HG02571 (cell line): ENCODE measurements at regions not wholly inside any gene's neighbourhood (a gene's known extent, or its start where the extent isn't known, plus 50 kb on each side); places are given as distances from the start of the nearest gene placed in this dataset.

Source experiments
- ATAC-seq: cut with Tn5 transposase; IDR thresholded peaks from one replicate; pipeline ENCODE4 v1.9.1; 2021; ENCODE audit warnings: mild to moderate bottlenecking, moderate library complexity; ENCODE audit not compliant: unreplicated experiment

- no peak for ATAC-seq
Measured at GRCh38 chr13:68064001-68064770, 834.0 kb upstream of the PCDH9 start.

- ATAC-seq = no peak
Measured at GRCh38 chr13:68063181-68063580, 833.0 kb upstream of the PCDH9 start.

DNA sequence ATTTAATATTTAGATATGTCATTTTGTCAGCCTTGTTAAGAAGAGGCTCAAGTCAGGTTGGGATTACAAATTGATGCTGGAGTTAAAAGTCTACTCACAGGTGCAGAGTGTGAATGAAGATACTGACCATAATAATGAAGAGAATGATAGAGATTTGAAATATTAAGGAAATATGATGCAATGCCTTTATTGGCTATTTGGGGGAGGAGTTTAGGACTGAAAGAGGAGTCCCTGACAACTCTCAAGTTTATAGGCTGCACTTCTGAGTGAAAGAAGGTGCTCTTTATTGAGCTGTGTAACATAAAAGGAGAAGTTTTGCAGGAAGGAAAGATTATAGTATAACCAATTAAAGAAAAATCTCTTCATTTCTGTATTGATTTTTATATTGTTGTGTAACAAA is 827.7 kb upstream of the PCDH9 start:
- no peak for ATAC-seq

- ATAC-seq = no peak
Measured at GRCh38 chr13:68056816-68057710, 826.9 kb upstream of the PCDH9 start.

- no peak for ATAC-seq
Measured at GRCh38 chr13:68051910-68052309, 821.8 kb upstream of the PCDH9 start.

DNA sequence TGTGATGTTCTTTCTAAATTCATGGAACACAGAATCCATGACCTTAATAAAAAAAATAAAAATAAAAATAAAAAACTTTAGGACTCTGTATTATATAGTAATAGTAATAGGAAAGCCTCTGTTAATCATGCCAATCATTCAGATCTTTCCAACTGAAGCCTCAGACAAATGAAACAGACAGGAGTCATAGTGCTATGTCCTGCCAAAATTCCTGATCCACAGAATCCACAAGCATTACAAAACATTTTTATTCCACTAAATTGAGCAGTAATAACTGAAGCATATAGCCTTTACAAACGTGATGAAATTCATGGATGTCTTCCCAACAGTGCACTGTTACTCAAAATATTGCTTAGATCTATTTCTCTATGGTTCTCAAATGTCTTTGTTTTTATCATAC is 820.6 kb upstream of the PCDH9 start:
- ATAC-seq = no peak

- ATAC-seq = no peak
Measured at GRCh38 chr13:68048802-68049359, 818.7 kb upstream of the PCDH9 start.

GRCh38 chr13:68047889-68048288 is 817.8 kb upstream of the PCDH9 start:
- ATAC-seq = no peak

- ATAC-seq = no peak
Measured at GRCh38 chr13:68046903-68047302, 816.8 kb upstream of the PCDH9 start.

GRCh38 chr13:68030152-68030809 is 800.1 kb upstream of the PCDH9 start:
- no peak for ATAC-seq

DNA sequence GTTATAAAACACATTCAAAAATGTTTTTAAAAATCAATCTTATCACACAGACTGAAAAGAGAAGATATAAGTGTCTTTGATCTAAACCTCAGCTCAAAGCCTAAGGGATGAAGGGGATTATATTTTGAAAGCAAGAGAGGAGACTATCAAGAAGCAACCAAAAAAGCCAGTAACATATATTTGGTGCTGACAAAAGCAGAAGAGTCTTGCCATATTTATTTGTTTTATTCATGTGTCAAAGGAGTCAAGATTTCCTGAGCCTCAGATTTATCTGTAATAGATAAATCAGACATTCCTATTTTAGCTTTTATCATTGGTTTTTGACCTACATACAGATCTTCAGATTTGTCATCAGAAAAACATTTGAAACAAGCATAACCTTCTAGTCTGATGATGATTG is 798.6 kb upstream of the PCDH9 start:
- ATAC-seq = no peak

DNA sequence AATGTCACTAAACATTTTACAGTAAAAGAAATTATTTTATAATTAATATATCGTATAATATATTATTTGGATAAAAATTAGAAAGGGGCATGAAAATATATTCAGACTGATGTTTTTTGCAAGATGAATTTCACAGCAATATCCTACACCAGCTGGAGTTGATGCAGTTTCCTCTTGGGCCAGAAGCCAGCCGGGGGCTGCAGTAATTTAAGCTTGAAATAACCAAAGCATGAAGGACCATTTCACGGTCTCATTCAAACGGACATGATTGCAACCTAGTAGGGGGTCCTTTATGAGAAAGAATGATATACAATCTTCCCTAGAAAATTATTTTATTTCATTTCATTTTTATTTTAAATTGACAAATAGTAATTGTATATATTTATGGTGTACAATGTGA is 797.2 kb upstream of the PCDH9 start:
- no peak for ATAC-seq

DNA sequence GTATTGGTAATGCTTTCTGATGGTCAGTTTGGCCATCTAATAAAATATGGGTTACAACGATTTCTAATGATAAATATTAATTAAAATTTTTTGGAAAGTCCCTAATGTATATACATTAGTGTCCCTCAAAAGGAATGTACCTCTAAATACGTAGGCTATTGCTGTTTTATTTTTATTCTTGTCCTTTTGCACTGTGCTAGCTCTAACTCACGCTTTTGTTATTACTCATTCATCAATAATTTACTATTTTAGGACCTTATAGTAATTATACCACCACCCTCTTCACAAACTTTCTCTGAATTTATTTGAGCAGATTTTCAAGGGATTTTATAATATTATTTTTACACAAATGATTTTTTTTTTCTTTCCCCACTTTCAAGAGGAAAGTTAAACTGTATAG is 795.9 kb upstream of the PCDH9 start:
- ATAC-seq = no peak

DNA sequence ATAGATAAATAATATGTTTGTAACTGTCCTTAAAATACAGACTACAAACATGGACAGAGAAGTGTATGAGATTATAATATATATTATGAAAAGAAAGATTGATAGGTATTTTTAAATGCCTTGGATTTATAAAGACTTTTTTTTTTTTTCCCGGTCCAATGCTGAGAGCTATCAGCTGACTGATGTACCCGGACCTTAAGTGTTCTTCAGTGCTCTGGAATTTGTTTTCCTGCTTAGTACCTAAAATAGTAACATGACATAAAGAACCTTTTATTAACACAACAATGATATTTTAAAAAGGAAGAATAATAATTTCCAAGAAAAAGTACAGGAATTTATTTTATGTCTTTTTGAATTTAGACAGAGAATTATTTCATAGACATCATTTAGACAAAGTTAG is 795.5 kb upstream of the PCDH9 start:
- ATAC-seq = no peak

GRCh38 chr13:68023838-68024581 is 793.9 kb upstream of the PCDH9 start:
- no peak for ATAC-seq

DNA sequence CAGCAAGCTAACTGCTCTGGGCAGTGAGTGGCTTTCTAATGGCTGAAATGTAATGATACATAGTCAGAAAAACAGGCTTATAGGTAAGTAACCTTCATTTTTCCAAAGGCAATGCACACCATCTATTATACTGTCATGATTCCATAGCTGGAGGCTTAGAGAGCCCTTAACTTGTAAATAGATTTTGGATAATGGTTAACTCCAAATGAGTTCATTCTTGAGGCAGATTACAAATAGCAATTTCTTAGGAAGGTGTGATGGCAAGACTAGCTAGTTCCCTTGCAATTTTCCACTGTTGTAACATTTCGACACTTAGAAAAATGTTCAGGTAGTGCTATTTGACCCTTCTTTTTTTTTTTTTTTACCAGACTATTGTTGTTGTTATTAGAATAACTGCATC is 789.8 kb upstream of the PCDH9 start:
- no peak for ATAC-seq

DNA sequence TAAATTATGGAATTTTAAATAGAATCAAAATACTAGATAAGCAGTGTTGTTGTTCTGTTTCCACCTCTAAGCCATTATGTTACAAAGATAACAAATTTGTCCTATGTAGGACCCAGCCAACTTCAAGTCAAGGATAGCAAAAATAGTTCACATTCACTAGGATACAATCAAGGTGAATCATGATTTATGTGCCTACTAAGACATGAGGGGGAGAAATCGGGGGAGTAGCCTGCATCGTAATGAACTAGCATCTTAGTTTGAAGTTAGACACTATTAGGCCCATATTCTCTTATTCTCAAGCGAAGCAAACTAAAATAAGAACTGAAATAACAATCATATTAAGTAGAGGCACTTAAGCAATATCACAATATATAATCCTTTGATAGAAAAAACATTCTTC is 779.4 kb upstream of the PCDH9 start:
- no peak for ATAC-seq

GRCh38 chr13:68007576-68007975 is 777.4 kb upstream of the PCDH9 start:
- no peak for ATAC-seq

- ATAC-seq = no peak
Measured at GRCh38 chr13:67996101-67996500, 766.0 kb upstream of the PCDH9 start.

- no peak for ATAC-seq
Measured at GRCh38 chr13:67990868-67991267, 760.7 kb upstream of the PCDH9 start.

GRCh38 chr13:67986234-67986633 is 756.1 kb upstream of the PCDH9 start:
- ATAC-seq = no peak
